GM12878 (cell line): ENCODE measurements at regions not wholly inside any gene's neighbourhood (a gene's known extent, or its start where the extent isn't known, plus 50 kb on each side); places are given as distances from the start of the nearest gene placed in this dataset.

ENCODE experiments used
- ATAC-seq: fragments of 200-7000 bp; cut with Tn5 transposase; 3 replicates; pipeline ENCODE4 v1.9.1; 2020; ENCODE audit warnings: mild to moderate bottlenecking, moderate library complexity
- BruUV-seq: library from RNA; stranded (reverse); fragments of 400-500 nt; replicated peaks from 2 replicates; lab custom pipeline; 2021; lab: Mats Ljungman, UMichigan
- CTCF ChIA-PET: fragments of 300-600 bp; sonication (Branson Sonifier 250); formaldehyde crosslinking; extraction: SDS; loops from one replicate; lab custom pipeline; 2021; ENCODE audit warnings: inconsistent platforms; lab: Yijun Ruan, JAX
- POLR2A ChIA-PET: fragments of 350-600 bp; formaldehyde crosslinking; extraction: SDS; loops from one replicate; lab custom pipeline; 2021; ENCODE audit warnings: inconsistent platforms; lab: Charles Lee
- RAD21 ChIA-PET: fragments of 300-600 bp; sonication (Branson Sonifier 250); formaldehyde crosslinking; loops from one replicate; lab custom pipeline; 2023; ENCODE audit warnings: antibody characterized with exemption; ENCODE audit not compliant: unreplicated experiment; lab: Charles Lee
- SMC1A ChIA-PET: fragments of 300-600 bp; sonication (Branson Sonifier 250); formaldehyde crosslinking; loops from one replicate; lab custom pipeline; 2023; ENCODE audit not compliant: unreplicated experiment, uncharacterized antibody; lab: Charles Lee
- DNase-seq: peaks from one replicate; pipeline ENCODE4 v3.0.0-alpha.2; 2011; ENCODE audit warnings: low read depth, low spot score
- FAIRE-seq: peaks from 3 replicates; lab custom pipeline; 2011; peaks lifted over from hg19 to GRCh38; lab: Jason Lieb, UNC
- H2AFZ ChIP-seq: 2 replicates; pipeline ENCODE4 v1.6.0; 2011; ENCODE audit warnings: low read depth, low read length, control low read depth; ENCODE audit not compliant: control insufficient read depth
- H3K27ac ChIP-seq: 2 replicates; pipeline ENCODE4 v1.5.1; 2011; ENCODE audit warnings: control low read depth; ENCODE audit not compliant: control insufficient read depth, insufficient read depth
- H3K27me3 ChIP-seq, 2 experiments: replicated peaks in 1 of 2; 2 replicates each; pipeline versions ENCODE4 v1.6.0 to v1.6.1; 2011; ENCODE audit warnings: low read length in 1 of 2; ENCODE audit not compliant: control insufficient read depth in 2 of 2, insufficient read depth in 2 of 2
- H3K36me3 ChIP-seq, 2 experiments: 2 replicates each; pipeline ENCODE4 v1.5.1; 2011; ENCODE audit warnings: low read length in 1 of 2; ENCODE audit not compliant: control insufficient read depth in 2 of 2, insufficient read depth in 2 of 2
- H3K4me1 ChIP-seq: 2 replicates; pipeline ENCODE4 v1.6.1; 2011; ENCODE audit warnings: mild to moderate bottlenecking, low read length, moderate library complexity, mixed read lengths; ENCODE audit not compliant: control insufficient read depth, insufficient read depth
- H3K4me2 ChIP-seq: 2 replicates; pipeline ENCODE4 v1.6.0; 2011; ENCODE audit warnings: control low read depth; ENCODE audit not compliant: control insufficient read depth, insufficient read depth
- H3K4me3 ChIP-seq: fragments of 200-600 bp; sonication (generic); 2 replicates; pipeline ENCODE4 v1.5.1; 2016
- H3K79me2 ChIP-seq: 2 replicates; pipeline ENCODE4 v1.6.0; 2011; ENCODE audit warnings: low read length; ENCODE audit not compliant: control insufficient read depth, insufficient read depth
- H3K9ac ChIP-seq: 2 replicates; pipeline ENCODE4 v1.8.0; 2011; ENCODE audit warnings: low read length, control low read depth, mixed read lengths; ENCODE audit not compliant: control insufficient read depth, insufficient read depth
- H3K9me3 ChIP-seq: replicated peaks from 3 replicates; pipeline ENCODE4 v1.5.1; 2011; ENCODE audit warnings: mild to moderate bottlenecking, low read length; ENCODE audit not compliant: control insufficient read depth, insufficient read depth
- H4K20me1 ChIP-seq: 2 replicates; pipeline ENCODE4 v1.6.0; 2011; ENCODE audit not compliant: control insufficient read depth, insufficient read depth
- BCL3 ChIP-seq: IDR thresholded peaks from 2 replicates; pipeline ENCODE4 v1.6.1; 2011; ENCODE audit warnings: borderline replicate concordance, low read depth, mild to moderate bottlenecking, moderate library complexity, low read length; ENCODE audit not compliant: insufficient read depth, poor library complexity, severe bottlenecking
- BHLHE40 ChIP-seq, 2 experiments: fragments of 450-650 bp in 1 of 2; IDR thresholded peaks; 2 replicates each; pipeline ENCODE4 v1.6.1; 2011 to 2017; ENCODE audit warnings: low read depth in 2 of 2, borderline replicate concordance in 1 of 2, improper control_type of control experiment in 1 of 2, low read length in 1 of 2, mild to moderate bottlenecking in 1 of 2
- BMI1 ChIP-seq: fragments of 450-650 bp; IDR thresholded peaks from 2 replicates; pipeline ENCODE4 v1.6.1; 2016; ENCODE audit warnings: mild to moderate bottlenecking, moderate library complexity, borderline replicate concordance
- CBFB ChIP-seq: IDR thresholded peaks from 2 replicates; pipeline ENCODE4 v1.6.1; 2016; ENCODE audit warnings: antibody characterized with exemption, low read depth
- DPF2 ChIP-seq: fragments of 450-650 bp; IDR thresholded peaks from 2 replicates; pipeline ENCODE4 v1.6.1; 2017; ENCODE audit warnings: mild to moderate bottlenecking
- EED ChIP-seq: sonication (generic); IDR thresholded peaks from 2 replicates; pipeline ENCODE4 v1.6.1; 2016; ENCODE audit warnings: antibody characterized with exemption, low read depth
- FOXK2 ChIP-seq: fragments of 450-650 bp; IDR thresholded peaks from 2 replicates; pipeline ENCODE4 v1.6.1; 2017; ENCODE audit warnings: mild to moderate bottlenecking, moderate library complexity
- GABPA ChIP-seq: IDR thresholded peaks from 2 replicates; pipeline ENCODE4 v1.6.1; 2014; ENCODE audit warnings: antibody characterized with exemption, low read depth, mild to moderate bottlenecking, inconsistent platforms
- JUND ChIP-seq: IDR thresholded peaks from 2 replicates; pipeline ENCODE4 v1.6.1; 2012; ENCODE audit warnings: low read depth, mild to moderate bottlenecking, low read length, improper control_type of control experiment, moderate library complexity
- MXI1 ChIP-seq: fragments of 150-350 bp; IDR thresholded peaks from 2 replicates; pipeline ENCODE4 v1.6.1; 2011; ENCODE audit warnings: low read depth, mild to moderate bottlenecking, inconsistent platforms, low read length, improper control_type of control experiment
- PKNOX1 ChIP-seq: fragments of 450-650 bp; IDR thresholded peaks from 2 replicates; pipeline ENCODE4 v1.6.1; 2016; ENCODE audit warnings: mild to moderate bottlenecking
- POLR2AphosphoS2 ChIP-seq: IDR thresholded peaks from 2 replicates; pipeline ENCODE4 v1.6.1; 2011; ENCODE audit warnings: low read depth, mild to moderate bottlenecking, low read length, improper control_type of control experiment, moderate library complexity
- RUNX3 ChIP-seq: IDR thresholded peaks from 2 replicates; pipeline ENCODE4 v1.6.1; 2012; ENCODE audit warnings: low read length, inconsistent platforms
- SIX5 ChIP-seq: IDR thresholded peaks from 2 replicates; pipeline ENCODE4 v1.6.1; 2011; ENCODE audit warnings: mild to moderate bottlenecking, low read depth, low read length, moderate library complexity; ENCODE audit not compliant: severe bottlenecking
- SKIL ChIP-seq: fragments of 450-650 bp; IDR thresholded peaks from 2 replicates; pipeline ENCODE4 v1.6.1; 2017; ENCODE audit warnings: mild to moderate bottlenecking, low read depth, inconsistent platforms; ENCODE audit not compliant: poor library complexity, severe bottlenecking
- SPI1 ChIP-seq: IDR thresholded peaks from 2 replicates; pipeline ENCODE4 v1.6.1; 2011; ENCODE audit warnings: low read depth, mild to moderate bottlenecking, low read length, moderate library complexity, borderline replicate concordance; ENCODE audit not compliant: insufficient read depth
- ZNF207 ChIP-seq: fragments of 450-650 bp; IDR thresholded peaks from 2 replicates; pipeline ENCODE4 v1.6.1; 2014; ENCODE audit warnings: antibody characterized with exemption, mild to moderate bottlenecking, borderline replicate concordance
- ZNF384 ChIP-seq: IDR thresholded peaks from 2 replicates; pipeline ENCODE4 v1.6.1; 2012; ENCODE audit warnings: low read depth, mild to moderate bottlenecking, low read length, improper control_type of control experiment, borderline replicate concordance
- ZZZ3 ChIP-seq: IDR thresholded peaks from 2 replicates; pipeline ENCODE4 v1.6.1; 2011; ENCODE audit warnings: low read depth; ENCODE audit not compliant: control insufficient read depth, insufficient read length
- WGBS: methylation state at CpG from one replicate; pipeline ENCODE4 v1.1.6; 2016; ENCODE audit warnings: low lambda C conversion rate; ENCODE audit not compliant: insufficient replicate concordance, insufficient coverage; ENCODE audit errors: missing lambda C conversion rate; 5-methylcytosine and 5-hydroxymethylcytosine counted together
- in situ Hi-C: fragments of 300-500 bp; cut with MboI; formaldehyde crosslinking; loops from 9 replicates; pipeline ENCODE4 v1.14.3; 2018; ENCODE audit warnings: mixed read lengths
- intact Hi-C: fragments of 100-400 bp; cut with micrococcal nuclease; formaldehyde crosslinking; loops from one replicate; pipeline ENCODE4 v1.14.2; 2022; ENCODE audit not compliant: unreplicated experiment

- TF ChIP-seq SKIL (no peak), ZZZ3 (no peak), FOXK2 (no peak)
These were observed 878.1 kb downstream of the SI start (continued) for GRCh38 chr3:164200053-164200823.

GRCh38 chr3:164196477-164196876, 881.8 kb downstream of the SI start:
- in situ Hi-C loops (no loop called here), intact Hi-C loops (loop anchor here (5.0 kb wide), 1 partner anchor 991 kb away; no protein-coding TSS in a partner anchor)
- no peaks in the 10 kb centered on the region for H3K79me2 ChIP-seq
- no peak overlapping the region for H3K4me3 ChIP-seq
- SMC1A ChIA-PET = no interaction called here
- ATAC-seq (no peak), DNase-seq (no peak), FAIRE-seq (no peak)
- no peaks in the 10 kb centered on the region for H3K4me1 ChIP-seq
- H2AFZ ChIP-seq = no peak overlapping the region
- no peaks in the 10 kb centered on the region for H3K9me3 ChIP-seq
- H3K36me3 ChIP-seq = no peaks in the 10 kb centered on the region
- POLR2A ChIA-PET = no interaction called here
- H3K27me3 ChIP-seq = no peaks in the 10 kb centered on the region
- RAD21 ChIA-PET = interaction anchor here (0.6 kb wide), 1 partner anchor 225 kb away, joined by 4 read pairs; no protein-coding TSS in a partner anchor
- H3K4me2 ChIP-seq = no peak overlapping the region
- no peaks in the 10 kb centered on the region for H4K20me1 ChIP-seq
- H3K9ac ChIP-seq = no peak overlapping the region
- CTCF ChIA-PET = interaction anchor here (1.0 kb wide), 1 partner anchor 10 kb away, joined by 3 read pairs; no protein-coding TSS in a partner anchor
- no peak overlapping the region for H3K27ac ChIP-seq
- no TSS peak for BruUV-seq
- WGBS = 76% methylated on average over 2 of the region's 2 CpGs
- no peak for TF ChIP-seq GABPA
- no peak for TF ChIP-seq ZNF207
- TF ChIP-seq DPF2 = no peak
- TF ChIP-seq PKNOX1 = no peak
- TF ChIP-seq RUNX3 = no peak
- TF ChIP-seq SIX5 = no peak
- no peak for TF ChIP-seq MXI1
- no peak for TF ChIP-seq BHLHE40 (IDR thresholded peaks at IDR 0.05; ENCODE audit: borderline replicate concordance in 1 of 2, low read depth in 2 of 2, low read length in 1 of 2)
- TF ChIP-seq CBFB = no peak
- no peak for TF ChIP-seq ZNF384
- no peak for TF ChIP-seq POLR2AphosphoS2
- TF ChIP-seq BMI1 = no peak
- no peak for TF ChIP-seq BCL3
- no peak for TF ChIP-seq EED
- no peak for TF ChIP-seq SPI1
- TF ChIP-seq JUND = no peak
